Progenitor cell of endocrine pancreas (in vitro differentiated cells): ENCODE measurements at regions not wholly inside any gene's neighbourhood (a gene's known extent, or its start where the extent isn't known, plus 50 kb on each side); places are given as distances from the start of the nearest gene placed in this dataset.

Experiments used
- DNase-seq: peaks from one replicate; pipeline ENCODE4 v3.0.0; 2021; ENCODE audit warnings: low spot score; ENCODE audit not compliant: unreplicated experiment
- H3K27ac Mint-ChIP-seq: 2 replicates; pipeline ENCODE4 v1.8.0; 2021; ENCODE audit warnings: mild to moderate bottlenecking, moderate library complexity, mixed read lengths
- H3K27me3 Mint-ChIP-seq: 2 replicates; pipeline ENCODE4 v1.8.0; 2021; ENCODE audit warnings: mixed read lengths
- H3K36me3 Mint-ChIP-seq: 2 replicates; pipeline ENCODE4 v1.8.0; 2022; ENCODE audit warnings: mixed read lengths; ENCODE audit not compliant: insufficient read depth
- H3K4me1 Mint-ChIP-seq: 2 replicates; pipeline ENCODE4 v1.8.0; 2021; ENCODE audit warnings: low read depth, mixed read lengths
- H3K4me3 Mint-ChIP-seq: 2 replicates; pipeline ENCODE4 v1.8.0; 2021; ENCODE audit warnings: low read depth, mild to moderate bottlenecking, moderate library complexity, mixed read lengths
- H3K9me3 Mint-ChIP-seq: 2 replicates; pipeline ENCODE4 v1.8.0; 2021; ENCODE audit warnings: low read depth, mixed read lengths
- CTCF ChIP-seq: fragments of 200-600 bp; sonication (generic); IDR thresholded peaks from one replicate; pipeline ENCODE4 v1.5.0; 2021; ENCODE audit warnings: antibody characterized with exemption, mild to moderate bottlenecking; ENCODE audit not compliant: unreplicated experiment

GRCh38 chr20:23279836-23280235 is 70.8 kb upstream of the NXT1 start:
- no peaks in the 10 kb centered on the region for H3K9me3 Mint-ChIP-seq
- no peak overlapping the region for H3K27ac Mint-ChIP-seq
- no peak for DNase-seq
- H3K4me3 Mint-ChIP-seq = no peak overlapping the region
- no peaks in the 10 kb centered on the region for H3K36me3 Mint-ChIP-seq
- H3K4me1 Mint-ChIP-seq = no peaks in the 10 kb centered on the region
- H3K27me3 Mint-ChIP-seq = peaks cover 14% of the 10 kb centered on the region
- TF ChIP-seq CTCF = no peak

DNA sequence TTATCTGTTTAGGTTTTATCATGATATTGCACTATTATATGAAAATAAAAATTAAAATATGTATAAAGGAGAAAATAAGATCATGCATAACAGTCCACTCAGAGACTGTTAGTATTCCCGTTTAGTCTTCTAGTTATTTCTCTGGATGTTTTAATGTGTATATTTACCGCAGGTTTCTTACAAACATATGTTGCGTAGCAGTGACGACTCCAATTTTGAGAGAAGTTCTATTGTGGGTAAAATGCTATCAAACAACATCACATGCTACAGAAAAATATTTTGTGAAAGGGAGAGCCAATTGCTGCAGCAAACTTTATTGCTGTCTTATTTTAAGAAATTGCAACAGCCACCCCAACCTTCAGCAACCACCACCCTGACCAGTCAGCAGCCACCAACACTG is 72.4 kb upstream of the NXT1 start:
- Mint-ChIP-seq H3K27ac (no peak overlapping the region), H3K4me3 (no peak overlapping the region), H3K9me3 (no peaks in the 10 kb centered on the region), H3K36me3 (no peaks in the 10 kb centered on the region), H3K27me3 (peaks cover 10% of the 10 kb centered on the region), H3K4me1 (no peaks in the 10 kb centered on the region)
- no peak for DNase-seq
- TF ChIP-seq CTCF = no peak

GRCh38 chr20:23277316-23277715 is 73.3 kb upstream of the NXT1 start:
- Mint-ChIP-seq H3K4me1 (no peaks in the 10 kb centered on the region), H3K4me3 (no peak overlapping the region), H3K9me3 (no peaks in the 10 kb centered on the region), H3K36me3 (no peaks in the 10 kb centered on the region), H3K27ac (no peak overlapping the region), H3K27me3 (peaks cover 9% of the 10 kb centered on the region)
- DNase-seq = no peak
- no peak for TF ChIP-seq CTCF

- no peak for DNase-seq
- TF ChIP-seq CTCF = no peak
- Mint-ChIP-seq H3K27ac (no peak overlapping the region), H3K4me1 (peaks cover 19% of the 10 kb centered on the region), H3K27me3 (peaks cover 7% of the 10 kb centered on the region), H3K36me3 (peaks cover 5% of the 10 kb centered on the region), H3K9me3 (peaks cover 9% of the 10 kb centered on the region), H3K4me3 (no peak overlapping the region)
Measured at GRCh38 chr20:23273776-23274175, 76.8 kb upstream of the NXT1 start.

- Mint-ChIP-seq H3K27me3 (peaks cover 7% of the 10 kb centered on the region), H3K4me3 (no peak overlapping the region), H3K9me3 (peaks cover 13% of the 10 kb centered on the region), H3K36me3 (peaks cover 5% of the 10 kb centered on the region), H3K4me1 (peaks cover 19% of the 10 kb centered on the region), H3K27ac (no peak overlapping the region)
- no peak for TF ChIP-seq CTCF
- DNase-seq = no peak
Measured at GRCh38 chr20:23272176-23273029, 78.2 kb upstream of the NXT1 start.
